GM19324 (cell line): ENCODE measurements at regions not wholly inside any gene's neighbourhood (a gene's known extent, or its start where the extent isn't known, plus 50 kb on each side); places are given as distances from the start of the nearest gene placed in this dataset.

Experiments used
- ATAC-seq: cut with Tn5 transposase; IDR thresholded peaks from one replicate; pipeline ENCODE4 v1.9.1; 2021; ENCODE audit warnings: mild to moderate bottlenecking, moderate library complexity; ENCODE audit not compliant: unreplicated experiment, low FRiP score

GRCh38 chr15:93683651-93684050 is 547.7 kb upstream of the MCTP2 start:
- ATAC-seq = no peak

- ATAC-seq = no peak
Observed at GRCh38 chr15:93671387-93671943, 559.9 kb upstream of the MCTP2 start.

GRCh38 chr15:93670931-93671330 is 560.4 kb upstream of the MCTP2 start:
- ATAC-seq = no peak

- no peak for ATAC-seq
Observed at GRCh38 chr15:93664213-93664956, 567.0 kb upstream of the MCTP2 start.

- no peak for ATAC-seq
Observed at GRCh38 chr15:93662162-93662885, 569.0 kb upstream of the MCTP2 start.

GRCh38 chr15:93658026-93658816 is 569.2 kb upstream of the RGMA start:
- no peak for ATAC-seq

- no peak for ATAC-seq
Observed at GRCh38 chr15:93656041-93656440, 567.0 kb upstream of the RGMA start.

- ATAC-seq = no peak
Observed at GRCh38 chr15:93649691-93650235, 560.8 kb upstream of the RGMA start.

GRCh38 chr15:93646193-93646592 is 557.2 kb upstream of the RGMA start:
- no peak for ATAC-seq

GRCh38 chr15:93645594-93645993 is 556.6 kb upstream of the RGMA start:
- no peak for ATAC-seq

- ATAC-seq = no peak
Observed at GRCh38 chr15:93644595-93644994, 555.6 kb upstream of the RGMA start.

GRCh38 chr15:93640411-93640962 is 551.5 kb upstream of the RGMA start:
- ATAC-seq = no peak

- no peak for ATAC-seq
Observed at GRCh38 chr15:93631958-93632618, 543.1 kb upstream of the RGMA start.

- ATAC-seq = no peak
Observed at GRCh38 chr15:93619597-93619996, 530.6 kb upstream of the RGMA start.

GRCh38 chr15:93617443-93617842 is 528.4 kb upstream of the RGMA start:
- ATAC-seq = no peak

- ATAC-seq = no peak
Observed at GRCh38 chr15:93614386-93615104, 525.5 kb upstream of the RGMA start.

GRCh38 chr15:93613386-93613785 is 524.4 kb upstream of the RGMA start:
- ATAC-seq = no peak

- no peak for ATAC-seq
Observed at GRCh38 chr15:93612953-93613352, 523.9 kb upstream of the RGMA start.

GRCh38 chr15:93610944-93611343 is 521.9 kb upstream of the RGMA start:
- ATAC-seq = no peak
